Endothelial cell (in vitro differentiated cells): ENCODE measurements at regions not wholly inside any gene's neighbourhood (a gene's known extent, or its start where the extent isn't known, plus 50 kb on each side); places are given as distances from the start of the nearest gene placed in this dataset.

Experiments
- DNase-seq: peaks from one replicate; pipeline ENCODE4 v3.0.0; 2021; ENCODE audit warnings: low spot score
- H3K27ac Mint-ChIP-seq: one replicate; pipeline ENCODE4 v1.8.0; 2021; ENCODE audit warnings: mixed read lengths, inconsistent platforms; ENCODE audit not compliant: unreplicated experiment
- H3K27me3 Mint-ChIP-seq: one replicate; pipeline ENCODE4 v1.8.0; 2021; ENCODE audit warnings: mild to moderate bottlenecking, moderate library complexity, mixed read lengths, inconsistent platforms; ENCODE audit not compliant: unreplicated experiment
- H3K36me3 Mint-ChIP-seq: one replicate; pipeline ENCODE4 v1.8.0; 2021; ENCODE audit warnings: mild to moderate bottlenecking, low read depth, mixed read lengths, inconsistent platforms; ENCODE audit not compliant: unreplicated experiment
- H3K4me1 Mint-ChIP-seq: one replicate; pipeline ENCODE4 v1.8.0; 2021; ENCODE audit warnings: mild to moderate bottlenecking, mixed read lengths, inconsistent platforms; ENCODE audit not compliant: unreplicated experiment
- H3K4me3 Mint-ChIP-seq: one replicate; pipeline ENCODE4 v1.8.0; 2021; ENCODE audit warnings: mild to moderate bottlenecking, mixed read lengths, inconsistent platforms; ENCODE audit not compliant: unreplicated experiment
- H3K9me3 Mint-ChIP-seq: one replicate; pipeline ENCODE4 v1.8.0; 2021; ENCODE audit warnings: mixed read lengths, inconsistent platforms; ENCODE audit not compliant: unreplicated experiment
- CTCF ChIP-seq: fragments of 200-600 bp; sonication (generic); IDR thresholded peaks from one replicate; pipeline ENCODE4 v1.5.0; 2021; ENCODE audit warnings: antibody characterized with exemption; ENCODE audit not compliant: unreplicated experiment

DNA sequence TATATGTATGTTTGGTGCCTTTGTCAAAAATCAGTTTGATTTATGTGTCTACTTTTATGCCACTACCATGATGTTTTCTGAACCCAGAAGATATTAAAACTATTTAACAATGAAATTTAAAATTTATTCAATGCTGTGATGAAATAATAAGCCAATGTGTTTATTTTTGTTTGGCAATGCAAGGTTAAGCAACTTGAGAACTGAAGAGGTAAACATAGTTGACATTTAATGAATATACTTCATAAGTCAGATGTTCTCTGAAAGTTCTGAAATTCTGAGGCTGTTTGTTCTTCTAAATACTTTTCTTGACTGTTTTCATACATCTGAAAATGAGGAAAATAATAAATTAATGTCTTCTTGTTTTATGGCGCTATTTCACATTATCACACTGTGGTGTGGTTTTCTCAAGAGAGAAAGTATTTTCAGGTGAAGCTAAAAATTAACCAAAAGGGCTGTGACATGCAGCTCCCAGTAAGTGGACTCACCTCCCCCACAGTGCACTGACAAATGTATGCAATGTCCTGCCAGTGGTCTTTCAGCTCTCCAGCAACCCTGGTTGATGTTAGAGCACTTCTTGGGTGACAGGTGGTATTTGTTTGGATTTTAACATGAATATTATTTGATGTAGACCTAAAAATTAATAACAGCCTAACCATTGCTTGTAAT lies 863.6 kb upstream of the SALL3 start:
- H3K4me1 Mint-ChIP-seq: no peaks in the 10 kb centered on the region
- H3K27me3 Mint-ChIP-seq: peaks cover 2% of the 10 kb centered on the region
- DNase-seq: no peak
- peaks cover 22% of the 10 kb centered on the region for H3K9me3 Mint-ChIP-seq
- no peak for TF ChIP-seq CTCF
- no peaks in the 10 kb centered on the region for H3K36me3 Mint-ChIP-seq
- H3K27ac Mint-ChIP-seq: no peak overlapping the region
- H3K4me3 Mint-ChIP-seq: no peak overlapping the region

- H3K27ac Mint-ChIP-seq: no peak overlapping the region
- peaks cover 25% of the 10 kb centered on the region for H3K36me3 Mint-ChIP-seq
- H3K4me3 Mint-ChIP-seq: no peak overlapping the region
- H3K4me1 Mint-ChIP-seq: no peaks in the 10 kb centered on the region
- peaks cover 16% of the 10 kb centered on the region for H3K27me3 Mint-ChIP-seq
- H3K9me3 Mint-ChIP-seq: peaks cover 36% of the 10 kb centered on the region
- DNase-seq: no peak
- no peak for TF ChIP-seq CTCF
Observed at GRCh38 chr18:78123144-78123909, 856.3 kb upstream of the SALL3 start.

DNA sequence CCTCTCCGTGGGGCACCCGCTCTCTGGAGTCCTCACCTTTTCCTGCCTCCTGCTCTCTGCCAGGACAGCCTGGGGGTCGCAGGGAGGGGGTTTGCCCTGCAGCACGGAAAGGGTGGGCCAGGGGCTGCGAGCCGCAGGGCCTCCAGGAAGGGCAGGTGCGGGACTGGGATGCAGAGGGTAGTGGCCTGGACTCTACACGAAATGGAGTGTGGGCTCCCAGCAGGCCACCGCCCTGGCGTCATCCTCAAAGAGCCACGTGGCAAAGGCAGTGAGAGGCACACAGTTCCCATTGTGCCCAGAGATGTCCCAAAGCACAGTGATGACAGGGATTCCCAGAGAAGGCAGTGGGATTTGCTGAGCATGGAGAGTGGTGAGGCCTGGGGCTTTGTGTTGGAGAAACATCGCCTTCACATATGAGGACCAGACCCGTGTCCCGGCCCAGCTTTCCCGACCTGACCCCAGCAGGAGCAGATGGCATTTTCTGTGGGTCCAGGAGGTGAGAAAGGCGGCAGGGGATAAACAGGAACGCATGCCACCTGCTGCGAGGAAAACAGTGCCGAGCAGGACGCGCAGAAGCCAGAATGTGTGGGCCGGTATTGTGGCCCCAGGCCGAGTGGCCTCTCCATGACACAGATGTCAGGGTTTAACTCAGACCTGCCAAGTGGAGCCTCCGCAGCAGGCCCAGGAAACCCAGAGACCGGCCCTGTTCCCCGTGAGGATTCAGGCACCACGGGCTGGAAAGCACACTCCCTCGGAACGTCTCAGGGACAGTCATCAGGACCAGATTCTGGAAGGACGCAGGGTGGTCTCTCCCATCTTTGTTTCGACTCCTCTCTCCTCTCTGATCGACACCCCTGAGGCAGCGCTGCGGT lies 855.5 kb upstream of the SALL3 start:
- Mint-ChIP-seq H3K9me3 (peaks cover 44% of the 10 kb centered on the region), H3K4me3 (no peak overlapping the region), H3K27ac (no peak overlapping the region), H3K4me1 (no peaks in the 10 kb centered on the region), H3K36me3 (peaks cover 30% of the 10 kb centered on the region), H3K27me3 (peaks cover 17% of the 10 kb centered on the region)
- no peak for TF ChIP-seq CTCF
- no peak for DNase-seq

DNA sequence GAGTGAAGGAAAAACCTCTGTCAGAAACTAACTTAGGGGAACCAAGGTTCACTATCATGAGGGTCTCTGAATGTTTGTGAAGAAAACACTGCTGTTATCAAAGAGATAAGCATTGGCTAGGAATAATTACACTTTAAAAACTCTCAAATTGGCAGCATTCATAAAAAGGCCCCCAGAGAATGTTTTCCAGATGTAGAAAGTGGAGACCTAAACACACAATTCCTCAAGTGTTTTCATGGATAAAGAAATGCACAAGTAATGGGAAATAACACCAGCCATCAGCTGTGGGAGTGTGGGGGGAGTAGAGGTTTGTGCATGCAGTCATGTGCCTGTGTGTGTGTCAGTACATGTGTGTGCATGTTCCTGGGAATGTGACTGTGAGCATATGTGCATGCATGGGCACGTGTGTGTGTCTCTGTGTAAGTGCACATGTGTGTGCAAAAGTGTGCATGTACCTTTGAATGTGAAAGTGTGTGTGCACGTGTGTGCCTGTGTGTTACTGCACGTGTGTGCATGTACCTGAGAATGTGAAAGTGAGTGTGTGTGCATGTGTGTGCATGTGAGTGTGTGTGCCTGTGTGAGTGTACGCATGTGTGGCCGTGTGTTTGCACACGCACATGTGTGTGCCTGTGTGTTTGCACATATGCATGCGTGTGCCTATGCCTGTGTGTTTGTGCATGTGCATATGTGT lies 854.3 kb upstream of the SALL3 start:
- TF ChIP-seq CTCF: no peak
- H3K36me3 Mint-ChIP-seq: peaks cover 34% of the 10 kb centered on the region
- H3K4me3 Mint-ChIP-seq: peak overlapping the region; percentile 70
- H3K4me1 Mint-ChIP-seq: no peaks in the 10 kb centered on the region
- H3K27me3 Mint-ChIP-seq: peaks cover 19% of the 10 kb centered on the region
- peak overlapping the region; percentile 34 for H3K27ac Mint-ChIP-seq
- DNase-seq: no peak
- H3K9me3 Mint-ChIP-seq: peaks cover 48% of the 10 kb centered on the region
